ENCODE measurements at regions not wholly inside any gene's neighbourhood (a gene's known extent, or its start where the extent isn't known, plus 50 kb on each side); places are given as distances from the start of the nearest gene placed in this dataset.

- ChIA-PET POLR2A (ENCODE audit: partially characterized antibody) (no interaction called here), CTCF (ENCODE audit: partially characterized antibody) (interaction anchor here (0.9 to 4.4 kb wide), 7 partner anchors 13 to 478 kb away, joined by 3 to 32 read pairs (median 5); no protein-coding TSS in a partner anchor)
- Histone ChIP-seq H2BK5ac (ENCODE audit: low read depth, low read length) (no peak overlapping the region), H4K5ac (ENCODE audit: insufficient read length, low read depth, low read length) (no peak overlapping the region), H3K23me2 (ENCODE audit: low read depth, low read length) (peaks cover 14% of the 10 kb centered on the region; the same call in 1 of the 2 replicates), H4K91ac (replicated peaks; ENCODE audit: insufficient read length, low read length) (no peak overlapping the region), H4K8ac (ENCODE audit: extremely low read depth, insufficient read depth, low read length) (no peak overlapping the region), H3K4me2 (ENCODE audit: insufficient read depth in 1 of 2, low read depth in 2 of 2, low read length in 2 of 2) (no peak overlapping the region), H3K79me2 (ENCODE audit: control insufficient read depth in 1 of 2, insufficient read depth in 2 of 2, low read length in 2 of 2) (no peaks in the 10 kb centered on the region), H3K79me1 (ENCODE audit: low read depth, low read length) (no peaks in the 10 kb centered on the region), H2BK15ac (ENCODE audit: low read length) (no peak overlapping the region; the same call in 1 of the 2 replicates), H3K23ac (ENCODE audit: insufficient read length) (no peak overlapping the region), H3K14ac (ENCODE audit: insufficient read length) (no peak overlapping the region), H3K36me3 (ENCODE audit: control insufficient read depth in 2 of 4, insufficient read depth in 4 of 4, low read length in 3 of 4) (no peaks in the 10 kb centered on the region), H2BK12ac (ENCODE audit: low read depth, low read length) (0 out of 2 replicates have a peak overlapping the region, but pooled peaks have one; percentile 63), H2BK20ac (ENCODE audit: low read length) (no peak overlapping the region), H3K4me1 (replicated peaks in 1 of 4; ENCODE audit: control insufficient read depth in 3 of 4, insufficient read depth in 4 of 4, low read length in 3 of 4) (peaks cover 2 to 15% (median 11%) of the 10 kb centered on the region in 4 experiments; a peak in 5 of 7 replicates), H4K20me1 (replicated peaks in 1 of 2; ENCODE audit: control insufficient read depth in 1 of 2, insufficient read depth in 2 of 2, low read length in 2 of 2) (no peaks in the 10 kb centered on the region), H3K4ac (replicated peaks; ENCODE audit: insufficient read length, low read depth, low read length) (no peak overlapping the region), H3K18ac (ENCODE audit: extremely low read depth, low read length) (no peak overlapping the region; the same call in 1 of the 2 replicates), H3K4me3 (ENCODE audit: extremely low read depth in 1 of 4, insufficient read depth in 2 of 4, low read depth in 3 of 4, low read length in 4 of 4) (no peak overlapping the region), H2BK120ac (replicated peaks; ENCODE audit: low read depth, low read length) (no peak overlapping the region), H3K9me3 (ENCODE audit: insufficient read depth in 2 of 2, low read depth in 1 of 2, low read length in 1 of 2) (peaks cover 0 to 13% of the 10 kb centered on the region in 2 experiments; a peak in 3 of 4 replicates), H3K9ac (replicated peaks in 1 of 4; ENCODE audit: extremely low read depth in 1 of 4, low read depth in 3 of 4, low read length in 3 of 4) (no peak overlapping the region), H2AFZ (ENCODE audit: low read length) (no peak overlapping the region), H2AK5ac (ENCODE audit: low read depth, low read length) (no peak overlapping the region), H3K27me3 (replicated peaks in 1 of 4; ENCODE audit: control insufficient read depth in 3 of 4, extremely low read depth in 1 of 4, insufficient read depth in 3 of 4, low read length in 3 of 4) (no peaks in the 10 kb centered on the region), H3K56ac (replicated peaks; ENCODE audit: insufficient read length, low read depth, low read length) (no peak overlapping the region), H3K27ac (ENCODE audit: low read depth, low read length) (no peak overlapping the region)
- FAIRE-seq: no peak
- DNase-seq (ENCODE audit: low read depth in 1 of 2, low spot score in 2 of 2): peak in 1 of 2 experiments; percentile 38
- 51% methylated on average over 15 of the region's 15 CpGs; no CpG with 5 or more reads in 1 of the 2 experiments for WGBS, 2 experiments (ENCODE audit: extremely low coverage in 1 of 2, insufficient coverage in 1 of 2, insufficient read length in 1 of 2, insufficient replicate concordance in 2 of 2, low coverage in 1 of 2, low lambda C conversion rate in 2 of 2, missing lambda C conversion rate in 1 of 2)
- TF ChIP-seq KDM5A (IDR thresholded peaks at IDR 0.05; ENCODE audit: low read length) (no peak), JUN (IDR thresholded peaks at IDR 0.05; ENCODE audit: low read depth, low read length) (peak; percentile 61; the same call in 1 of the 2 replicates), JUND (IDR thresholded peaks at IDR 0.05; ENCODE audit: low read length) (peak; percentile 94)
These were observed 266.4 kb upstream of the IRX4 start for GRCh38 chr5:2149195-2149539.

Data from H1 (cell line).